KMS-11 (cell line): ENCODE measurements at regions not wholly inside any gene's neighbourhood (a gene's known extent, or its start where the extent isn't known, plus 50 kb on each side); places are given as distances from the start of the nearest gene placed in this dataset.

Experiments
- H2AFZ ChIP-seq: fragments of 200-600 bp; sonication (generic); 2 replicates; pipeline ENCODE4 v1.6.1; 2016; ENCODE audit warnings: antibody characterized with exemption, mixed run types, low read depth
- H3K27ac ChIP-seq: fragments of 200-600 bp; sonication (generic); 2 replicates; pipeline ENCODE4 v1.6.1; 2016; ENCODE audit warnings: mild to moderate bottlenecking, mixed run types
- H3K27me3 ChIP-seq: fragments of 200-600 bp; sonication (generic); 2 replicates; pipeline ENCODE4 v1.6.1; 2017; ENCODE audit warnings: mild to moderate bottlenecking, low read depth, mixed run types, moderate library complexity; ENCODE audit not compliant: insufficient read depth
- H3K36me3 ChIP-seq: fragments of 200-600 bp; sonication (generic); 2 replicates; pipeline ENCODE4 v1.6.1; 2017; ENCODE audit warnings: mild to moderate bottlenecking, mixed run types; ENCODE audit not compliant: insufficient read depth
- H3K4me1 ChIP-seq: fragments of 200-600 bp; sonication (generic); 2 replicates; pipeline ENCODE4 v1.6.1; 2016; ENCODE audit warnings: mild to moderate bottlenecking, low read depth, mixed run types; ENCODE audit not compliant: poor library complexity, severe bottlenecking
- H3K4me2 ChIP-seq: fragments of 200-600 bp; sonication (generic); 2 replicates; pipeline ENCODE4 v1.7.0; 2016; ENCODE audit warnings: mild to moderate bottlenecking, mixed run types
- H3K4me3 ChIP-seq: fragments of 200-600 bp; sonication (generic); IDR thresholded peaks from 2 replicates; pipeline ENCODE4 v1.6.1; 2017; ENCODE audit warnings: low read depth, low read length, mixed read lengths; ENCODE audit not compliant: insufficient read depth
- H3K79me2 ChIP-seq: fragments of 200-600 bp; sonication (generic); 2 replicates; pipeline ENCODE4 v1.6.1; 2016; ENCODE audit warnings: low read depth, mixed run types; ENCODE audit not compliant: insufficient read depth
- H3K9ac ChIP-seq: fragments of 200-600 bp; sonication (generic); 2 replicates; pipeline ENCODE4 v1.6.1; 2016; ENCODE audit warnings: mild to moderate bottlenecking, mixed run types
- H4K20me1 ChIP-seq: fragments of 200-600 bp; sonication (generic); 2 replicates; pipeline ENCODE4 v1.6.1; 2016; ENCODE audit warnings: mild to moderate bottlenecking, mixed run types; ENCODE audit not compliant: insufficient read depth
- CTCF ChIP-seq: fragments of 200-600 bp; sonication (generic); conservative IDR thresholded peaks from 2 replicates; pipeline ENCODE4 v1.6.1; 2017; ENCODE audit warnings: low read depth, mild to moderate bottlenecking, antibody characterized with exemption, low read length, moderate library complexity, mixed read lengths

- Histone ChIP-seq H4K20me1 (no peaks in the 10 kb centered on the region), H3K9ac (no peak overlapping the region), H3K36me3 (no peaks in the 10 kb centered on the region), H3K27me3 (no peaks in the 10 kb centered on the region), H3K4me1 (no peaks in the 10 kb centered on the region), H3K4me3 (no peak overlapping the region), H3K4me2 (no peak overlapping the region), H3K79me2 (no peaks in the 10 kb centered on the region), H2AFZ (no peak overlapping the region), H3K27ac (no peak overlapping the region)
- TF ChIP-seq CTCF = no peak
These were observed 1551.7 kb downstream of the MAT2B start for GRCh38 chr5:165057145-165057544.

- Histone ChIP-seq H3K27me3 (no peaks in the 10 kb centered on the region), H4K20me1 (no peaks in the 10 kb centered on the region), H3K9ac (no peak overlapping the region), H3K27ac (no peak overlapping the region), H3K4me3 (no peak overlapping the region), H3K36me3 (no peaks in the 10 kb centered on the region), H2AFZ (no peak overlapping the region), H3K4me1 (no peaks in the 10 kb centered on the region), H3K79me2 (no peaks in the 10 kb centered on the region), H3K4me2 (no peak overlapping the region)
- no peak for TF ChIP-seq CTCF
These were observed 1561.4 kb downstream of the MAT2B start for GRCh38 chr5:165066751-165067385.

GRCh38 chr5:165076686-165077085 lies 1571.3 kb downstream of the MAT2B start:
- no peak overlapping the region for H3K4me2 ChIP-seq
- no peaks in the 10 kb centered on the region for H3K79me2 ChIP-seq
- TF ChIP-seq CTCF = no peak
- H3K27ac ChIP-seq = no peak overlapping the region
- no peaks in the 10 kb centered on the region for H4K20me1 ChIP-seq
- H3K4me1 ChIP-seq = no peaks in the 10 kb centered on the region
- no peaks in the 10 kb centered on the region for H3K27me3 ChIP-seq
- no peak overlapping the region for H2AFZ ChIP-seq
- H3K36me3 ChIP-seq = no peaks in the 10 kb centered on the region
- H3K9ac ChIP-seq = no peak overlapping the region
- no peak overlapping the region for H3K4me3 ChIP-seq

- no peak for TF ChIP-seq CTCF
- no peaks in the 10 kb centered on the region for H3K79me2 ChIP-seq
- H3K4me1 ChIP-seq = no peaks in the 10 kb centered on the region
- no peaks in the 10 kb centered on the region for H4K20me1 ChIP-seq
- H3K4me3 ChIP-seq = no peak overlapping the region
- H3K36me3 ChIP-seq = no peaks in the 10 kb centered on the region
- H2AFZ ChIP-seq = no peak overlapping the region
- no peaks in the 10 kb centered on the region for H3K27me3 ChIP-seq
- no peak overlapping the region for H3K4me2 ChIP-seq
- H3K27ac ChIP-seq = no peak overlapping the region
- H3K9ac ChIP-seq = no peak overlapping the region
These were observed 1574.0 kb downstream of the MAT2B start for GRCh38 chr5:165079389-165079788.
